ENCODE measurements at regions not wholly inside any gene's neighbourhood (a gene's known extent, or its start where the extent isn't known, plus 50 kb on each side); places are given as distances from the start of the nearest gene placed in this dataset.

DNA sequence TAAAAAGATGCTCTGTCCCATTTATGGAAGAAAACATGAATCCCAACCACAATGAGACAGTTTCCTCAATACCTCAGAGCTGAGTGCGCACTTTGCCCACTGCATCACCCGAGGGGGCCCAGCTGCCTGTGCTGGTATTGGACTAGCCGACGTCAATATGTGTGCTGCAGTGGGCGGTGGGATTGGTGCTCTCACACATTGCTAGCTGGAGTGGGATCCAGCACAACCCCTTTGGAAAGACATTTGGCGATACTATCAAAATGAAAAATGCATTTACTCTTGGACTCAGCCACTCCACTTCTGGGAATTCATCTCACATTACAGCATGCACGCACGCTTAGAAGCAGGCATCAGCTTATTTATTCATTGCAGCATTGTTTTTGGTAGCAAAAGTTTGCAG lies 289.2 kb upstream of the FOXF1 start:
- TF ChIP-seq CTCF (IDR thresholded peaks at IDR 0.05; ENCODE audit: insufficient read depth, low read depth, low read length): no peak
- no peak for TF ChIP-seq EZH2 (IDR thresholded peaks at IDR 0.05; ENCODE audit: insufficient read depth, low read length)

Measured in astrocyte (in vitro differentiated cells and primary cell).